ENCODE measurements at regions not wholly inside any gene's neighbourhood (a gene's known extent, or its start where the extent isn't known, plus 50 kb on each side); places are given as distances from the start of the nearest gene placed in this dataset.

- ATAC-seq, result no peak
- no peak for DNase-seq (ENCODE audit: low spot score)
Observed at GRCh38 chr17:69936996-69937395, 138.0 kb upstream of the KCNJ16 start.

- ATAC-seq, result no peak
- DNase-seq (ENCODE audit: low spot score), result no peak
Observed at GRCh38 chr17:69943058-69943457, 132.0 kb upstream of the KCNJ16 start.

- no peak for ATAC-seq
- DNase-seq (ENCODE audit: low spot score), result no peak
Observed at GRCh38 chr17:69944406-69944805, 130.6 kb upstream of the KCNJ16 start.

GRCh38 chr17:69945698-69946185, 129.3 kb upstream of the KCNJ16 start:
- no peak for DNase-seq (ENCODE audit: low spot score)
- no peak for ATAC-seq

- no peak for ATAC-seq
Observed at GRCh38 chr17:69947027-69947759, 127.8 kb upstream of the KCNJ16 start.

GRCh38 chr17:69948406-69948805, 126.6 kb upstream of the KCNJ16 start:
- ATAC-seq (no peak), DNase-seq (ENCODE audit: low spot score) (no peak)

More at GRCh38 chr17:69947027-69947759, 127.8 kb upstream of the KCNJ16 start:
- DNase-seq (ENCODE audit: low spot score), result no peak

GRCh38 chr17:69949496-69949895, 125.5 kb upstream of the KCNJ16 start:
- no peak for ATAC-seq
- DNase-seq (ENCODE audit: low spot score), result no peak

- ATAC-seq (no peak), DNase-seq (ENCODE audit: low spot score) (no peak)
Observed at GRCh38 chr17:69949973-69950695, 124.9 kb upstream of the KCNJ16 start.

GRCh38 chr17:69950701-69951418, 124.2 kb upstream of the KCNJ16 start:
- no peak for DNase-seq (ENCODE audit: low spot score)
- ATAC-seq, result no peak

- ATAC-seq (no peak), DNase-seq (ENCODE audit: low spot score) (no peak)
Observed at GRCh38 chr17:69954241-69954925, 120.6 kb upstream of the KCNJ16 start.

GRCh38 chr17:69958063-69958462, 117.0 kb upstream of the KCNJ16 start:
- no peak for ATAC-seq
- no peak for DNase-seq (ENCODE audit: low spot score)

GRCh38 chr17:69959283-69959682, 115.7 kb upstream of the KCNJ16 start:
- ATAC-seq (no peak), DNase-seq (ENCODE audit: low spot score) (no peak)

- DNase-seq (ENCODE audit: low spot score), result no peak
- ATAC-seq, result no peak
Observed at GRCh38 chr17:69960755-69961154, 114.3 kb upstream of the KCNJ16 start.

- no peak for DNase-seq (ENCODE audit: low spot score)
- no peak for ATAC-seq
Observed at GRCh38 chr17:69961501-69962145, 113.4 kb upstream of the KCNJ16 start.

- no peak for ATAC-seq
Observed at GRCh38 chr17:69962436-69962995, 112.5 kb upstream of the KCNJ16 start.

GRCh38 chr17:69967910-69968411, 107.1 kb upstream of the KCNJ16 start:
- ATAC-seq (no peak), DNase-seq (ENCODE audit: low spot score) (no peak)

More at GRCh38 chr17:69962436-69962995, 112.5 kb upstream of the KCNJ16 start:
- no peak for DNase-seq (ENCODE audit: low spot score)

GRCh38 chr17:69969897-69970296, 105.1 kb upstream of the KCNJ16 start:
- ATAC-seq (no peak), DNase-seq (ENCODE audit: low spot score) (no peak)

- DNase-seq (ENCODE audit: low spot score) (no peak), ATAC-seq (no peak)
Observed at GRCh38 chr17:69972251-69972650, 102.8 kb upstream of the KCNJ16 start.

- DNase-seq (ENCODE audit: low spot score), result no peak
- no peak for ATAC-seq
Observed at GRCh38 chr17:69975808-69976207, 99.2 kb upstream of the KCNJ16 start.

GRCh38 chr17:69978056-69978646, 96.9 kb upstream of the KCNJ16 start:
- DNase-seq (ENCODE audit: low spot score) (no peak), ATAC-seq (no peak)

Data from left lobe of liver (tissue), 2 donors.